Muscle of leg (tissue), 3 donors: ENCODE measurements at regions not wholly inside any gene's neighbourhood (a gene's known extent, or its start where the extent isn't known, plus 50 kb on each side); places are given as distances from the start of the nearest gene placed in this dataset.
"Not testable (repeated sequence)": the region's sequence is repeated elsewhere in the genome, so short reads cannot be mapped to it uniquely, and the experiment has no call there.

Source experiments
- DNase-seq: peaks from one replicate; pipeline ENCODE4 v3.0.0; 2013
- H3K27ac ChIP-seq: one replicate; pipeline ENCODE4 v1.5.1; 2013; ENCODE audit warnings: mild to moderate bottlenecking, low read length, control low read depth
- H3K27me3 ChIP-seq: one replicate; pipeline ENCODE4 v1.6.1; 2013; ENCODE audit warnings: low read length; ENCODE audit not compliant: control insufficient read depth, insufficient read depth
- H3K36me3 ChIP-seq: one replicate; pipeline ENCODE4 v1.6.1; 2013; ENCODE audit warnings: low read length; ENCODE audit not compliant: control insufficient read depth, insufficient read depth
- H3K4me1 ChIP-seq: one replicate; pipeline ENCODE4 v1.6.1; 2013; ENCODE audit warnings: low read length; ENCODE audit not compliant: control insufficient read depth, insufficient read depth
- H3K4me3 ChIP-seq: one replicate; pipeline ENCODE4 v1.5.1; 2013; ENCODE audit warnings: low read length, control low read depth
- H3K9me3 ChIP-seq: replicated peaks from 2 replicates; pipeline ENCODE4 v1.6.1; 2013; ENCODE audit warnings: low read depth, low read length; ENCODE audit not compliant: control insufficient read depth
- WGBS: methylation state at CpG from one replicate; pipeline ENCODE4 v1.1.5; 2013; ENCODE audit warnings: missing lambda C conversion rate; ENCODE audit not compliant: insufficient coverage; 5-methylcytosine and 5-hydroxymethylcytosine counted together

DNA sequence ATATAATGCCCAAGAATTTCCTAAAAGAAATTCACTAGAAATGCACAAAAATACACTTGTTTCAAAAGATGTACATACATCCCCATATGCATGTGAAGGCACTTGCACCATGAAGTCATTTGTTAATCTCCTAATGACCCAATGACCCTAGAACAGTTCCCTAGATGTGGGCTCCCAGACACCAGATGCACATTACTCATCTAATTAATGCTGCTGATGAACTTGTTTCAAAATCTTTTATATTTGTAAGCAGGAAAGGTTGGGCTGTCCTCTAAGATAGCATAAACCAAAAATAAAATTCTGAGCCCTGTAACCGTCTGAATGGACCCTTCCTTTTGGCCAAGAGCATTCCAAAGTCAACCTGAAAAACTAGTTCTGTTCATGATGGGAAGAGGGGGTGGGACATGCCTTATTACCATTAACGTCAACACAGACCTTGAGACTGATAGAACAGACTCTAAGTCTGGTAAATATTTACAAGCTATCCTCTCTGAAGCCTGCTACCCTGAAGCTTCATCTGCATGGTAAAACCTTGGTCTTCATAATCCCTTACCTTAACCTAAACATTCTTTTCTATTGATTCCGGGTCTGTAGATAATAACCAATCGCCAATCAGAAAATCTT is 91.0 kb upstream of the DAPK1 start:
- no peak overlapping the region for H3K27ac ChIP-seq
- no peaks in the 10 kb centered on the region for H3K27me3 ChIP-seq
- no peaks in the 10 kb centered on the region for H3K36me3 ChIP-seq
- H3K4me3 ChIP-seq: no peak overlapping the region
- no peak for DNase-seq
- no peaks in the 10 kb centered on the region for H3K9me3 ChIP-seq
- H3K4me1 ChIP-seq: no peaks in the 10 kb centered on the region
- WGBS: 60% methylated on average over 2 of the region's 4 CpGs

- 88% methylated on average over 1 of the region's 16 CpGs for WGBS
- H3K4me1 ChIP-seq, H3K27ac ChIP-seq, H3K4me3 ChIP-seq, H3K9me3 ChIP-seq, DNase-seq, H3K27me3 ChIP-seq, H3K36me3 ChIP-seq: not testable (repeated sequence)
Observed at GRCh38 chr9:87410047-87411005, 87.3 kb upstream of the DAPK1 start.

- no peaks in the 10 kb centered on the region for H3K9me3 ChIP-seq
- WGBS: no CpG with 5 or more reads among the region's 1 CpG
- H3K27me3 ChIP-seq: no peaks in the 10 kb centered on the region
- DNase-seq: no peak
- no peak overlapping the region for H3K27ac ChIP-seq
- H3K4me3 ChIP-seq: no peak overlapping the region
- no peaks in the 10 kb centered on the region for H3K36me3 ChIP-seq
- no peaks in the 10 kb centered on the region for H3K4me1 ChIP-seq
Observed at GRCh38 chr9:87420884-87421283, 76.8 kb upstream of the DAPK1 start.

DNA sequence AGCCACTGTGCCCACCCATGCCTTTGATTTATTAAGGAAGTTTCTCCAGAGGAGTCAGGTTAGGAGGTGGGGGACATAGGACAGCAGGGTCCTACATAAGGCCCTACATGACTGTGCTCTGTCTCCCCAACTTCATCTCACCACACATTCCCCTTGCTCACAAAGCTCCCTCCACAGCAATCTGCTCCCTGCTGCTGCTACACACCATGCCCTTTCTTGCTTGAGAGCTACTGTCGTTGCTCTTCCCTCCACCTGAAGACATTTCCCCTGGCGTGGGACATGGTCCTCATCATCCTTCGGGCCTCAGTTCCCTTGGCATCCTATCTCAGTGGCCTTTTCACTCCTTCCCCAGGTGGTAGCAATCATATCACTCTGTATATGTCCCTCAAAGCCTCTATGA is 75.9 kb upstream of the DAPK1 start:
- Histone ChIP-seq H3K4me3 (no peak overlapping the region), H3K4me1 (no peaks in the 10 kb centered on the region), H3K27ac (no peak overlapping the region), H3K9me3 (no peaks in the 10 kb centered on the region), H3K36me3 (no peaks in the 10 kb centered on the region), H3K27me3 (no peaks in the 10 kb centered on the region)
- 80% methylated on average over 1 of the region's 3 CpGs for WGBS
- no peak for DNase-seq

DNA sequence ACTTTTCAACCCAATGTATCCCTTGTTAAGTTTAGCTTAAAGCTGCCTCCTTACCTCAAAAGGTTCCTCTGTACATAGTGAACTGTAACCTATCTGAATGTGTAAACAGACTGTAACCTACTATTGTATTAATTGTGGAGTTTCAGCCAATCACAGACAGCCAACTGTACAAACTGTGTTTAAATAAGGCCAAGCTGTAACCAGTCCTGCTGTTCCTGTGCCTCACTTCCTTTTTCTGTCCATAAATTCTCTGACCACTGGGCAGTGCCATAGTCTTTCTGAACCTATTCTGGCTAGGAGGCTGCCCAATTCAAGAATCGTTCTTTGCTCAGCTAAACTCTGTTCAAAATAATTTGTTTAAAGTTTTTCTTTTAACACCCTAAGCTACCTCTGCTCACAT is 74.7 kb upstream of the DAPK1 start:
- WGBS: no CpG with 5 or more reads among the region's 1 CpG
- no peaks in the 10 kb centered on the region for H3K36me3 ChIP-seq
- no peaks in the 10 kb centered on the region for H3K9me3 ChIP-seq
- no peaks in the 10 kb centered on the region for H3K4me1 ChIP-seq
- no peak overlapping the region for H3K4me3 ChIP-seq
- no peak overlapping the region for H3K27ac ChIP-seq
- DNase-seq: no peak
- H3K27me3 ChIP-seq: no peaks in the 10 kb centered on the region

GRCh38 chr9:87423885-87424284 is 73.8 kb upstream of the DAPK1 start:
- H3K27ac ChIP-seq, DNase-seq, H3K4me3 ChIP-seq, H3K36me3 ChIP-seq, H3K4me1 ChIP-seq, H3K27me3 ChIP-seq, H3K9me3 ChIP-seq: not testable (repeated sequence)
- 100% methylated on average over 1 of the region's 4 CpGs for WGBS

DNA sequence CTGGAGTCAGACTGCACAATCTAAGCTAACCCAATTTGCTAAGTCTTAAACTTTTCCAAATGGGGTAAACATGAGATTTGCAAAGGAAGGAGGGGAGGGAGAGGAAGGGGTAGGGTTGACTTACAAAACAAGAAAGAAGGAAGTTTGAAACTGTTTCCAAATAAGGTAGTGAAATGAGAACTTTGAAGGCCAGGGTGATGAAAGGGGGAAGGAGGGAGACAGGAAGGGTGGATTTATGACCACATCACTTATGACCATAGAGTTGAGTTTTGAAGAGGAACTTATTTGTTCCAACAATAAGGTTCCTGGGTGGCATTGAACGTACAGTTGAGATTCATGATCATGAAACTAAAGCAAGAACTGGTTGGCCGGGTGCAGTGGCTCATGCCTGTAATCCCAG is 72.5 kb upstream of the DAPK1 start:
- DNase-seq: no peak
- Histone ChIP-seq H3K4me3 (no peak overlapping the region), H3K27ac (no peak overlapping the region), H3K9me3 (no peaks in the 10 kb centered on the region), H3K36me3 (no peaks in the 10 kb centered on the region), H3K27me3 (no peaks in the 10 kb centered on the region), H3K4me1 (no peaks in the 10 kb centered on the region)
- no CpG with 5 or more reads among the region's 2 CpGs for WGBS

DNA sequence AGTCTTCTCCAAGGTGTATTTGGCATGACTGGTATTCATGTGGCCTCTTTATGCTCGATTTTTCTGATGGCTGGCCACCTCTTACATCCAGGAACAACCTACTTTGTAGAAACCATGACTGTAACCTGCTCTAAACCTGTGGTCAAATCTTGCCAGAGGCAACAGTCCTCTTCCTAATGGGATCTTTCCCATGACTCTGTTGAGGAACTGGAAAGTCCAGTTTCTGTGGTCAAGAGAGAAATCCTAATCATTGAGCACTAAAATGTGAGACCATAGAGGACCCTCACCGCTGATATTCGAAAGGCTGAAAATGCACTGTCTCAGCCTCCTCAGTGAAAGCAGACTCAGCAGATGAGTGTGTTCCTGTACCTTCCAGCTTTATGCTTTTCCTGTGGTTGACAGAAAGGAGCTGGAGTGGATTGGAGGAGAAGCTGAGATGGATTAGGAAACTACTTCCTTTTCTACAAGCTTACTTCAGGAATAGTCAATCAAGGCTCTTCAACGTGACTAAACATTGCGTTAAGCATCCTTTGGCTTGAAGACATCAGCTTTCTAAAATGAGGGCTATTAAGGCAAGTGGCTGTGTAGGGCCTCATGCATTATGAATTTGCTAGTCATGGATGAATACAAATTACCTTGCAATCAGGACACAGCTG is 69.7 kb upstream of the DAPK1 start:
- DNase-seq: no peak
- 94% methylated on average over 2 of the region's 5 CpGs for WGBS
- Histone ChIP-seq H3K36me3 (no peaks in the 10 kb centered on the region), H3K9me3 (no peaks in the 10 kb centered on the region), H3K27me3 (no peaks in the 10 kb centered on the region), H3K4me3 (no peak overlapping the region), H3K4me1 (no peaks in the 10 kb centered on the region), H3K27ac (no peak overlapping the region)

DNA sequence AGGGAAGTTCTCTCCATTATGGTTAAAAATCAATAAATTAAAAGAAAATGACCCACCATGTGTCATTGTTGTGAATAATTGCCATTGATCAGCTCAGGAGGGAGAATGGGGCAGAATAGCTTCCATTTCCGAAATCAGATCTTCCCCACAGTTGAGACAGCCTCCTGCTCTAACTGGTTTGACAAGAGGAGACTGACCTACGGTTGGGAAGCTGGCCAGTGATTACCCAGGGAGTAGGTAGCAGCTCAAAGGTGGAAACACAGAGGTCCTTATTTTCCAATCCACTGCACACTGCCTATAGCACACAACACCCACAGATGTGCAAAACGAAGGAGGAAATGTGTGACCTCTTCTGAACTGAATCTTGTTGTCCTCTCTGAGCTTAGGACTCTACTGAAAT is 69.0 kb upstream of the DAPK1 start:
- Histone ChIP-seq H3K27ac (no peak overlapping the region), H3K27me3 (no peaks in the 10 kb centered on the region), H3K9me3 (no peaks in the 10 kb centered on the region), H3K4me1 (no peaks in the 10 kb centered on the region), H3K4me3 (no peak overlapping the region), H3K36me3 (no peaks in the 10 kb centered on the region)
- DNase-seq: no peak
- no CpG with 5 or more reads among the region's 3 CpGs for WGBS

GRCh38 chr9:87431837-87432236 is 65.8 kb upstream of the DAPK1 start:
- Histone ChIP-seq H3K4me3 (no peak overlapping the region), H3K36me3 (no peaks in the 10 kb centered on the region), H3K9me3 (no peaks in the 10 kb centered on the region), H3K4me1 (no peaks in the 10 kb centered on the region), H3K27me3 (no peaks in the 10 kb centered on the region), H3K27ac (no peak overlapping the region)
- 36% methylated on average over 2 of the region's 3 CpGs for WGBS
- no peak for DNase-seq
